OCI-LY1 (cell line): ENCODE measurements at regions not wholly inside any gene's neighbourhood (a gene's known extent, or its start where the extent isn't known, plus 50 kb on each side); places are given as distances from the start of the nearest gene placed in this dataset.

ENCODE experiments used
- H2AFZ ChIP-seq: fragments of 200-600 bp; sonication (generic), shearing (Covaris generic); 2 replicates; pipeline ENCODE4 v1.6.0; 2014; ENCODE audit warnings: antibody characterized with exemption, mild to moderate bottlenecking, low read length
- H3F3A ChIP-seq: fragments of 200-600 bp; sonication (generic), shearing (Covaris generic); 2 replicates; pipeline ENCODE4 v1.6.0; 2014; ENCODE audit warnings: mild to moderate bottlenecking, antibody characterized with exemption, low read length, moderate library complexity; ENCODE audit not compliant: insufficient read depth
- H3K27ac ChIP-seq: fragments of 200-600 bp; sonication (generic); 2 replicates; pipeline ENCODE4 v1.5.1; 2014; ENCODE audit warnings: low read length, mixed run types, mild to moderate bottlenecking, low read depth; ENCODE audit not compliant: poor library complexity, severe bottlenecking
- H3K27me3 ChIP-seq: fragments of 200-600 bp; sonication (generic); 2 replicates; pipeline ENCODE4 v1.6.0; 2014; ENCODE audit warnings: antibody characterized with exemption, mild to moderate bottlenecking, low read length, moderate library complexity; ENCODE audit not compliant: insufficient read depth
- H3K36me3 ChIP-seq: fragments of 200-600 bp; sonication (generic); 2 replicates; pipeline ENCODE4 v1.6.1; 2014; ENCODE audit warnings: mild to moderate bottlenecking, antibody characterized with exemption, low read length, moderate library complexity, mixed read lengths; ENCODE audit not compliant: insufficient read depth
- H3K4me1 ChIP-seq: fragments of 200-600 bp; sonication (generic); 2 replicates; pipeline ENCODE4 v1.5.1; 2014; ENCODE audit warnings: mild to moderate bottlenecking, low read length, moderate library complexity; ENCODE audit not compliant: insufficient read depth, severe bottlenecking
- H3K4me2 ChIP-seq: fragments of 200-600 bp; sonication (generic), shearing (Covaris generic); 2 replicates; pipeline ENCODE4 v1.6.1; 2014; ENCODE audit warnings: low read length
- H3K4me3 ChIP-seq: fragments of 200-600 bp; sonication (generic); 2 replicates; pipeline ENCODE4 v1.5.1; 2014; ENCODE audit warnings: low read length, low read depth, mild to moderate bottlenecking, mixed read lengths; ENCODE audit not compliant: poor library complexity, severe bottlenecking
- H3K79me2 ChIP-seq: fragments of 200-600 bp; shearing (Covaris generic); 2 replicates; pipeline ENCODE4 v1.6.1; 2016; ENCODE audit warnings: mixed run types, low read length, mixed read lengths; ENCODE audit not compliant: insufficient read depth
- H3K9ac ChIP-seq: fragments of 200-600 bp; sonication (generic), shearing (Covaris generic); 2 replicates; pipeline ENCODE4 v1.6.1; 2014; ENCODE audit warnings: mild to moderate bottlenecking, low read length, mixed read lengths
- H3K9me2 ChIP-seq: fragments of 200-600 bp; sonication (generic), shearing (Covaris generic); 2 replicates; pipeline ENCODE4 v1.6.1; 2014; ENCODE audit warnings: low read depth, mild to moderate bottlenecking, low read length, mixed read lengths
- H3K9me3 ChIP-seq: fragments of 200-600 bp; shearing (Covaris generic); 2 replicates; pipeline ENCODE4 v1.6.1; 2014; ENCODE audit warnings: low read length, mixed read lengths
- H4K20me1 ChIP-seq: fragments of 200-600 bp; sonication (generic), shearing (Covaris generic); 2 replicates; pipeline ENCODE4 v1.6.0; 2016; ENCODE audit warnings: mild to moderate bottlenecking, low read length; ENCODE audit not compliant: insufficient read depth
- EZH2 ChIP-seq: fragments of 200-600 bp; sonication (generic), shearing (Covaris generic); IDR thresholded peaks from 2 replicates; pipeline ENCODE4 v1.8.0; 2017; ENCODE audit warnings: borderline replicate concordance, mixed run types, mild to moderate bottlenecking, antibody characterized with exemption, low read length, moderate library complexity, mixed read lengths
- TF ChIP-seq, protein P1 (sequence below): fragments of 200-600 bp; sonication (generic), shearing (Covaris generic); IDR thresholded peaks from 2 replicates; pipeline ENCODE4 v1.5.1; 2017; ENCODE audit warnings: mild to moderate bottlenecking, antibody characterized with exemption, low read length, moderate library complexity, mixed read lengths

DNA sequence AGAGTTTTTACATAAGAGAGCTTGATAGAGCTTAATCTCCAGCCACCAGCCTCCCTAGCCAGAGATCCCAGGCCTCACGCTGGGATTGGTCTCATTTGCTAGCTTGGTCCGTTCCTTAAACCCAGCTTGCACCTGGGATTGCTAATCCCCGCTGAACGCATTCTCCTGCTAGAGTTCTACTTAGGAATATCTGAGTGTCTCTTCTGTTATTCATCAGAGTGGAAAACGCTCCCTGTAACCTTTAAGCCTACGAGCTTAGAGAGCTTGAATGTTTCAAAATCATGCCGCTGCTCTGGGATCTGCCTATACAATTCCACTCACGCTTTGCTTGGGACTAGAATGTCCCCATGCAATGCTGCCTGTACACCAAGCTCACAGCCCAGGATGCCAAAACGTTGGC lies 201.8 kb downstream of the NSG2 start:
- no peak overlapping the region for H3K4me2 ChIP-seq
- H3K4me3 ChIP-seq: no peak overlapping the region
- H3K27me3 ChIP-seq: no peaks in the 10 kb centered on the region
- H3K9me3 ChIP-seq: no peaks in the 10 kb centered on the region
- no peaks in the 10 kb centered on the region for H3K9me2 ChIP-seq
- H3K36me3 ChIP-seq: no peaks in the 10 kb centered on the region
- H4K20me1 ChIP-seq: no peaks in the 10 kb centered on the region
- H3F3A ChIP-seq: no peaks in the 10 kb centered on the region
- H3K4me1 ChIP-seq: no peaks in the 10 kb centered on the region
- H3K27ac ChIP-seq: no peak overlapping the region
- TF ChIP-seq, protein P1, sequence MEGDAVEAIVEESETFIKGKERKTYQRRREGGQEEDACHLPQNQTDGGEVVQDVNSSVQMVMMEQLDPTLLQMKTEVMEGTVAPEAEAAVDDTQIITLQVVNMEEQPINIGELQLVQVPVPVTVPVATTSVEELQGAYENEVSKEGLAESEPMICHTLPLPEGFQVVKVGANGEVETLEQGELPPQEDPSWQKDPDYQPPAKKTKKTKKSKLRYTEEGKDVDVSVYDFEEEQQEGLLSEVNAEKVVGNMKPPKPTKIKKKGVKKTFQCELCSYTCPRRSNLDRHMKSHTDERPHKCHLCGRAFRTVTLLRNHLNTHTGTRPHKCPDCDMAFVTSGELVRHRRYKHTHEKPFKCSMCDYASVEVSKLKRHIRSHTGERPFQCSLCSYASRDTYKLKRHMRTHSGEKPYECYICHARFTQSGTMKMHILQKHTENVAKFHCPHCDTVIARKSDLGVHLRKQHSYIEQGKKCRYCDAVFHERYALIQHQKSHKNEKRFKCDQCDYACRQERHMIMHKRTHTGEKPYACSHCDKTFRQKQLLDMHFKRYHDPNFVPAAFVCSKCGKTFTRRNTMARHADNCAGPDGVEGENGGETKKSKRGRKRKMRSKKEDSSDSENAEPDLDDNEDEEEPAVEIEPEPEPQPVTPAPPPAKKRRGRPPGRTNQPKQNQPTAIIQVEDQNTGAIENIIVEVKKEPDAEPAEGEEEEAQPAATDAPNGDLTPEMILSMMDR: no peak
- no peak for TF ChIP-seq EZH2
- no peaks in the 10 kb centered on the region for H3K79me2 ChIP-seq
- no peak overlapping the region for H3K9ac ChIP-seq
- H2AFZ ChIP-seq: no peak overlapping the region

DNA sequence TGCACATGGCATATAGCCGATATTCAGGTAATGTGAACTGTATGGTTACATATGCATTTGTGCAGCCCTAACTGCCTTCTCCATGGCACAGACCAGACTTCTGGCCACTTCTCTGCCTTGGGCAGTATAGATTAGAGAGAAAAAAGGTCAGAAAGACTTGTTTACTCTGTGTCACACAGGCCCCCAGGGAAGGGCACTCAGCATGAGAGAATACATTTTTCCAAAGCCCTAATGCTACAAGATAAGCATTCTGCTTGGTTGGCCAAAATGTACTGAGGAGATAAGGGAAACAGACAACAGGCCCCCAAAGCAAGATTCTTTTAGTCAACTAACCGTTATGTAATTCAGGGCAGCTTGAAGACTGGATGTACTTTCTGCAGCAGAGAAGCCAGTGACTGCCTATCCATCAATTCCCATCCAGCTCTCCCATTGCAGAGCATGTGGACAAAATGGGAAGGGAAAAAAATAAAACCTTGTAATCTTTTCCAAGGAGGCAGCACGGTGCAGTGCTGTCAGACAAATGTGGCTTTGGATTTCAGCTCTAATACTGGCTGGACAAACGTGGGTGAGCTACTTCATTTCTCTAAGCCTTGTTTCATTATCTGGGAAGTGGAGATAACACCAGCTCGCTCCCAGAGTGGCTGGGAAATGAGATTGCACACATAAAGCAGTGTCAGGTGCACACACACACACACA lies 205.9 kb downstream of the NSG2 start:
- Histone ChIP-seq H3K4me1 (no peaks in the 10 kb centered on the region), H3K9me3 (no peaks in the 10 kb centered on the region), H2AFZ (no peak overlapping the region), H4K20me1 (no peaks in the 10 kb centered on the region), H3K27me3 (no peaks in the 10 kb centered on the region), H3K4me3 (no peak overlapping the region), H3K4me2 (no peak overlapping the region), H3K36me3 (no peaks in the 10 kb centered on the region), H3K9ac (no peak overlapping the region), H3K27ac (no peak overlapping the region), H3F3A (no peaks in the 10 kb centered on the region), H3K79me2 (no peaks in the 10 kb centered on the region), H3K9me2 (no peaks in the 10 kb centered on the region)
- TF ChIP-seq EZH2: no peak
- TF ChIP-seq, protein P1: no peak

DNA sequence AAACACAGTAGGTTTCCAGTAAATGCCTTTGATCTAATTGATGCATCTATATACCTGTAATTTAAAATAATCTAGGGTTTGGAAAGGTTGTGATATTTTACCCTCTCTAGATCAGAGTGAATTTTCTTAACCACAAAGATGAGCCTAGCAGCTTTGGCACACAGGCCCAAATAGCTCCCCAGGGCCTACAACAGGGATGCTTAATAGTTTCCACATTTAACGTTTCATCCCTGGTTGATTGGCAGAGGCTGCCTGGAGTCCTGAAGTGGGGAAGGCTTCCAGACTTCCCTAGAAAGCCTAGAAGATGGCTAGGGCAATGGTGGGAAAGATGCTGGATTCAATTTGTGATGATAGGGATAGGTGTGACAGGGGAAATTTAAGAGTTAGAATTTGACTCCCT lies 206.6 kb downstream of the NSG2 start:
- Histone ChIP-seq H4K20me1 (no peaks in the 10 kb centered on the region), H3K79me2 (no peaks in the 10 kb centered on the region), H3K4me1 (no peaks in the 10 kb centered on the region), H3K4me2 (no peak overlapping the region), H3K27me3 (no peaks in the 10 kb centered on the region), H2AFZ (no peak overlapping the region), H3K9me3 (no peaks in the 10 kb centered on the region), H3K36me3 (no peaks in the 10 kb centered on the region), H3K4me3 (no peak overlapping the region), H3K9ac (no peak overlapping the region), H3K27ac (no peak overlapping the region), H3F3A (no peaks in the 10 kb centered on the region), H3K9me2 (no peaks in the 10 kb centered on the region)
- no peak for TF ChIP-seq EZH2
- TF ChIP-seq, protein P1: no peak
